ENCODE measurements at regions not wholly inside any gene's neighbourhood (a gene's known extent, or its start where the extent isn't known, plus 50 kb on each side); places are given as distances from the start of the nearest gene placed in this dataset.

- ATAC-seq (peak; percentile 69), DNase-seq (peak; percentile 71)
- H3K27me3 Mint-ChIP-seq = no peaks in the 10 kb centered on the region
- TF ChIP-seq CTCF (IDR thresholded peaks at IDR 0.05) = no peak
- intact Hi-C loops (cut with micrococcal nuclease) = no loop called here
- CTCF ChIA-PET = interaction anchor here (1.2 kb wide), 1 partner anchor 240 kb away, joined by 3 read pairs; no protein-coding TSS in a partner anchor
- no peaks in the 10 kb centered on the region for H3K36me3 Mint-ChIP-seq (ENCODE audit: low read depth)
- H3K4me1 Mint-ChIP-seq (ENCODE audit: low read depth) = peaks cover 29% of the 10 kb centered on the region
- POLR2A ChIA-PET = no interaction called here
- peak overlapping the region; percentile 4 for H3K4me3 Mint-ChIP-seq
- H3K27ac Mint-ChIP-seq = peak overlapping the region; percentile 13
- no peaks in the 10 kb centered on the region for H3K9me3 Mint-ChIP-seq
These were observed 83.3 kb upstream of the MED13L start for GRCh38 chr12:116360579-116361413.

- H3K27me3 Mint-ChIP-seq = no peaks in the 10 kb centered on the region
- CTCF ChIA-PET = no interaction called here
- H3K4me3 Mint-ChIP-seq = no peak overlapping the region
- POLR2A ChIA-PET = no interaction called here
- ATAC-seq = peak; percentile 23
- H3K4me1 Mint-ChIP-seq (ENCODE audit: low read depth) = peaks cover 29% of the 10 kb centered on the region
- TF ChIP-seq CTCF (IDR thresholded peaks at IDR 0.05) = no peak
- DNase-seq = peak; percentile 23
- no peak overlapping the region for H3K27ac Mint-ChIP-seq
- intact Hi-C loops (cut with micrococcal nuclease) = no loop called here
- H3K36me3 Mint-ChIP-seq (ENCODE audit: low read depth) = no peaks in the 10 kb centered on the region
- H3K9me3 Mint-ChIP-seq = no peaks in the 10 kb centered on the region
These were observed 84.1 kb upstream of the MED13L start for GRCh38 chr12:116361414-116362223.

- POLR2A ChIA-PET = no interaction called here
- H3K27me3 Mint-ChIP-seq = no peaks in the 10 kb centered on the region
- H3K4me3 Mint-ChIP-seq = no peak overlapping the region
- no peak for TF ChIP-seq CTCF (IDR thresholded peaks at IDR 0.05)
- CTCF ChIA-PET = no interaction called here
- intact Hi-C loops (cut with micrococcal nuclease) = no loop called here
- ATAC-seq (no peak), DNase-seq (no peak)
- no peak overlapping the region for H3K27ac Mint-ChIP-seq
- H3K36me3 Mint-ChIP-seq (ENCODE audit: low read depth) = no peaks in the 10 kb centered on the region
- peaks cover 14% of the 10 kb centered on the region for H3K4me1 Mint-ChIP-seq (ENCODE audit: low read depth)
- no peaks in the 10 kb centered on the region for H3K9me3 Mint-ChIP-seq
These were observed 87.6 kb upstream of the MED13L start for GRCh38 chr12:116365114-116365513.

- intact Hi-C loops (cut with micrococcal nuclease) = no loop called here
- POLR2A ChIA-PET = no interaction called here
- ATAC-seq = no peak
- Mint-ChIP-seq H3K27me3 (no peaks in the 10 kb centered on the region), H3K36me3 (ENCODE audit: low read depth) (no peaks in the 10 kb centered on the region), H3K4me1 (ENCODE audit: low read depth) (peaks cover 8% of the 10 kb centered on the region), H3K9me3 (no peaks in the 10 kb centered on the region), H3K4me3 (no peak overlapping the region), H3K27ac (no peak overlapping the region)
- no peak for TF ChIP-seq CTCF (IDR thresholded peaks at IDR 0.05)
- no peak for DNase-seq
- CTCF ChIA-PET = no interaction called here
These were observed 88.3 kb upstream of the MED13L start for GRCh38 chr12:116365606-116366455.
